Fibroblast of skin of scalp (primary cell): ENCODE measurements at regions not wholly inside any gene's neighbourhood (a gene's known extent, or its start where the extent isn't known, plus 50 kb on each side); places are given as distances from the start of the nearest gene placed in this dataset.
"Not testable (repeated sequence)": the region's sequence is repeated elsewhere in the genome, so short reads cannot be mapped to it uniquely, and the experiment has no call there.

Source experiments
- DNase-seq: peaks from one replicate; pipeline ENCODE4 v3.0.0-alpha.2; 2013

GRCh38 chr5:2165615-2166305, 283.0 kb upstream of the IRX4 start:
- DNase-seq: no peak

GRCh38 chr5:2165203-2165602, 282.5 kb upstream of the IRX4 start:
- no peak for DNase-seq

GRCh38 chr5:2164586-2164985, 281.9 kb upstream of the IRX4 start:
- no peak for DNase-seq

GRCh38 chr5:2163940-2164490, 281.3 kb upstream of the IRX4 start:
- DNase-seq: no peak

GRCh38 chr5:2163060-2163856, 280.5 kb upstream of the IRX4 start:
- DNase-seq: no peak

GRCh38 chr5:2160811-2161210, 278.1 kb upstream of the IRX4 start:
- DNase-seq: no peak

- no peak for DNase-seq
Observed at GRCh38 chr5:2158767-2159166, 276.0 kb upstream of the IRX4 start.

- no peak for DNase-seq
Observed at GRCh38 chr5:2158109-2158508, 275.4 kb upstream of the IRX4 start.

GRCh38 chr5:2157372-2157771, 274.6 kb upstream of the IRX4 start:
- no peak for DNase-seq

GRCh38 chr5:2156358-2157059, 273.8 kb upstream of the IRX4 start:
- DNase-seq: no peak

GRCh38 chr5:2155556-2155955, 272.8 kb upstream of the IRX4 start:
- DNase-seq: no peak

GRCh38 chr5:2153802-2154201, 271.1 kb upstream of the IRX4 start:
- DNase-seq: no peak

- DNase-seq: no peak
Observed at GRCh38 chr5:2153350-2153749, 270.6 kb upstream of the IRX4 start.

- not testable (repeated sequence) for DNase-seq
Observed at GRCh38 chr5:2151301-2151888, 268.7 kb upstream of the IRX4 start.

GRCh38 chr5:2149195-2149539, 266.4 kb upstream of the IRX4 start:
- peak; percentile 65 for DNase-seq

- DNase-seq: no peak
Observed at GRCh38 chr5:2148312-2149194, 265.8 kb upstream of the IRX4 start.

- DNase-seq: no peak
Observed at GRCh38 chr5:2147504-2148311, 265.0 kb upstream of the IRX4 start.

GRCh38 chr5:2143646-2144353, 261.1 kb upstream of the IRX4 start:
- DNase-seq: no peak

GRCh38 chr5:2143088-2143487, 260.4 kb upstream of the IRX4 start:
- DNase-seq: no peak

- no peak for DNase-seq
Observed at GRCh38 chr5:2142456-2142954, 259.8 kb upstream of the IRX4 start.
